ENCODE measurements at regions not wholly inside any gene's neighbourhood (a gene's known extent, or its start where the extent isn't known, plus 50 kb on each side); places are given as distances from the start of the nearest gene placed in this dataset.

GRCh38 chr14:84797326-84797725, 732.6 kb upstream of the FLRT2 start:
- Histone ChIP-seq H3K9me3 (ENCODE audit: insufficient read depth, low read length, severe bottlenecking) (no peaks in the 10 kb centered on the region), H3K27me3 (ENCODE audit: insufficient read depth, low read length, poor library complexity) (no peaks in the 10 kb centered on the region), H3K79me2 (ENCODE audit: insufficient read depth, low read length) (no peaks in the 10 kb centered on the region), H3K27ac (ENCODE audit: low read length) (no peak overlapping the region), H3K4me1 (ENCODE audit: insufficient read depth, low read length) (no peaks in the 10 kb centered on the region), H4K20me1 (ENCODE audit: insufficient read depth, low read length) (no peaks in the 10 kb centered on the region), H3K4me3 (ENCODE audit: low read depth in 1 of 2, low read length in 2 of 2) (no peak overlapping the region), H3K4me2 (ENCODE audit: insufficient read depth, low read length) (no peak overlapping the region), H3K36me3 (ENCODE audit: insufficient read depth, low read length) (no peaks in the 10 kb centered on the region), H3K9ac (ENCODE audit: low read depth, low read length) (no peak overlapping the region), H2AFZ (ENCODE audit: low read depth, low read length) (no peak overlapping the region)
- TF ChIP-seq CTCF (IDR thresholded peaks at IDR 0.05; ENCODE audit: borderline replicate concordance, extremely low read depth, low read length, poor library complexity, severe bottlenecking): no peak
- no peak for TF ChIP-seq EZH2 (IDR thresholded peaks at IDR 0.05; ENCODE audit: borderline replicate concordance, low read depth, low read length, severe bottlenecking)
- ATAC-seq (ENCODE audit: insufficient read depth, low read depth) (no peak), DNase-seq (no peak)

GRCh38 chr14:84804468-84804867, 725.5 kb upstream of the FLRT2 start:
- H3K36me3 ChIP-seq (ENCODE audit: insufficient read depth, low read length): no peaks in the 10 kb centered on the region
- no peaks in the 10 kb centered on the region for H3K4me1 ChIP-seq (ENCODE audit: insufficient read depth, low read length)
- H3K4me3 ChIP-seq (ENCODE audit: low read depth in 1 of 2, low read length in 2 of 2): no peak overlapping the region
- TF ChIP-seq CTCF (IDR thresholded peaks at IDR 0.05; ENCODE audit: borderline replicate concordance, extremely low read depth, low read length, poor library complexity, severe bottlenecking) (no peak), EZH2 (IDR thresholded peaks at IDR 0.05; ENCODE audit: borderline replicate concordance, low read depth, low read length, severe bottlenecking) (no peak)
- H3K9ac ChIP-seq (ENCODE audit: low read depth, low read length): no peak overlapping the region
- DNase-seq: no peak
- H4K20me1 ChIP-seq (ENCODE audit: insufficient read depth, low read length): no peaks in the 10 kb centered on the region
- H3K79me2 ChIP-seq (ENCODE audit: insufficient read depth, low read length): no peaks in the 10 kb centered on the region
- no peaks in the 10 kb centered on the region for H3K27me3 ChIP-seq (ENCODE audit: insufficient read depth, low read length, poor library complexity)
- H2AFZ ChIP-seq (ENCODE audit: low read depth, low read length): no peak overlapping the region
- H3K27ac ChIP-seq (ENCODE audit: low read length): no peak overlapping the region
- ATAC-seq (ENCODE audit: insufficient read depth, low read depth): no peak
- H3K9me3 ChIP-seq (ENCODE audit: insufficient read depth, low read length, severe bottlenecking): no peaks in the 10 kb centered on the region
- no peak overlapping the region for H3K4me2 ChIP-seq (ENCODE audit: insufficient read depth, low read length)

- ATAC-seq (ENCODE audit: insufficient read depth, low read depth) (no peak), DNase-seq (no peak)
- no peak overlapping the region for H3K27ac ChIP-seq (ENCODE audit: low read length)
- H2AFZ ChIP-seq (ENCODE audit: low read depth, low read length): no peak overlapping the region
- TF ChIP-seq CTCF (IDR thresholded peaks at IDR 0.05; ENCODE audit: borderline replicate concordance, extremely low read depth, low read length, poor library complexity, severe bottlenecking) (no peak), EZH2 (IDR thresholded peaks at IDR 0.05; ENCODE audit: borderline replicate concordance, low read depth, low read length, severe bottlenecking) (no peak)
- H3K4me3 ChIP-seq (ENCODE audit: low read depth in 1 of 2, low read length in 2 of 2): no peak overlapping the region
- no peaks in the 10 kb centered on the region for H3K9me3 ChIP-seq (ENCODE audit: insufficient read depth, low read length, severe bottlenecking)
- no peaks in the 10 kb centered on the region for H4K20me1 ChIP-seq (ENCODE audit: insufficient read depth, low read length)
- H3K4me1 ChIP-seq (ENCODE audit: insufficient read depth, low read length): no peaks in the 10 kb centered on the region
- H3K27me3 ChIP-seq (ENCODE audit: insufficient read depth, low read length, poor library complexity): no peaks in the 10 kb centered on the region
- no peak overlapping the region for H3K9ac ChIP-seq (ENCODE audit: low read depth, low read length)
- no peak overlapping the region for H3K4me2 ChIP-seq (ENCODE audit: insufficient read depth, low read length)
- no peaks in the 10 kb centered on the region for H3K36me3 ChIP-seq (ENCODE audit: insufficient read depth, low read length)
- H3K79me2 ChIP-seq (ENCODE audit: insufficient read depth, low read length): no peaks in the 10 kb centered on the region
Observed at GRCh38 chr14:84804895-84805294, 725.0 kb upstream of the FLRT2 start.

- no peaks in the 10 kb centered on the region for H3K4me1 ChIP-seq (ENCODE audit: insufficient read depth, low read length)
- H3K4me2 ChIP-seq (ENCODE audit: insufficient read depth, low read length): no peak overlapping the region
- no peak overlapping the region for H3K4me3 ChIP-seq (ENCODE audit: low read depth in 1 of 2, low read length in 2 of 2)
- H3K27me3 ChIP-seq (ENCODE audit: insufficient read depth, low read length, poor library complexity): no peaks in the 10 kb centered on the region
- no peaks in the 10 kb centered on the region for H4K20me1 ChIP-seq (ENCODE audit: insufficient read depth, low read length)
- H3K36me3 ChIP-seq (ENCODE audit: insufficient read depth, low read length): no peaks in the 10 kb centered on the region
- no peak overlapping the region for H3K9ac ChIP-seq (ENCODE audit: low read depth, low read length)
- DNase-seq (no peak), ATAC-seq (ENCODE audit: insufficient read depth, low read depth) (no peak)
- no peak overlapping the region for H3K27ac ChIP-seq (ENCODE audit: low read length)
- no peaks in the 10 kb centered on the region for H3K79me2 ChIP-seq (ENCODE audit: insufficient read depth, low read length)
- TF ChIP-seq EZH2 (IDR thresholded peaks at IDR 0.05; ENCODE audit: borderline replicate concordance, low read depth, low read length, severe bottlenecking) (no peak), CTCF (IDR thresholded peaks at IDR 0.05; ENCODE audit: borderline replicate concordance, extremely low read depth, low read length, poor library complexity, severe bottlenecking) (no peak)
- no peak overlapping the region for H2AFZ ChIP-seq (ENCODE audit: low read depth, low read length)
- no peaks in the 10 kb centered on the region for H3K9me3 ChIP-seq (ENCODE audit: insufficient read depth, low read length, severe bottlenecking)
Observed at GRCh38 chr14:84806181-84806580, 723.8 kb upstream of the FLRT2 start.

All from DND-41 (cell line).